Fibroblast of the aortic adventitia (primary cell): ENCODE measurements at regions not wholly inside any gene's neighbourhood (a gene's known extent, or its start where the extent isn't known, plus 50 kb on each side); places are given as distances from the start of the nearest gene placed in this dataset.
"Not testable (repeated sequence)": the region's sequence is repeated elsewhere in the genome, so short reads cannot be mapped to it uniquely, and the experiment has no call there.

Experiments used
- DNase-seq: peaks from one replicate; pipeline ENCODE4 v3.0.0-alpha.2; 2010; ENCODE audit warnings: low read depth
- H3K4me3 ChIP-seq: 2 replicates; pipeline ENCODE4 v1.5.1; 2011; ENCODE audit warnings: low read depth, mild to moderate bottlenecking, control low read depth, low read length, moderate library complexity
- TF ChIP-seq, protein P1 (sequence below): IDR thresholded peaks from 2 replicates; pipeline ENCODE4 v1.5.1; 2011; ENCODE audit warnings: mild to moderate bottlenecking, low read length, control low read depth, inconsistent platforms; ENCODE audit not compliant: insufficient read depth

DNA sequence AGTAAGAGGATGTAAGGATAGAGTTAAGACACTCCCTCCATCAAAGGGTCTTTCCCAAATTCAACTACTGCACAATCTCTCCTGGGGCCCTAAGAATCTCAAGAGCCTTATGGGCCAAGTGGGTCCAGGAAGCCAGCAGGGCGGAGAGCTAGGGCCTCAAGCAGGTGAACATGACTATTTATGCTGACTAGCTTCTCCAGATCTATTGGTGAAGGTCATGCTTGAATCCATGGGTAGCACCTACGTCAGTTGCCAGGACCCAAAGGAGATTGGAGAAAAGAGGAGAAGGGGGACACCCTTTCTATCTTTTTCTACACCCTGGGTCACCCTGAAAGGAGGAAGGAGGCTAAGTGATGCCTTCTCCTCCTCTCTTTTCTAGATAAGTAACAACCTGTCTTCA, 534.2 kb upstream of the MIS18BP1 start:
- DNase-seq = no peak
- TF ChIP-seq, protein P1, sequence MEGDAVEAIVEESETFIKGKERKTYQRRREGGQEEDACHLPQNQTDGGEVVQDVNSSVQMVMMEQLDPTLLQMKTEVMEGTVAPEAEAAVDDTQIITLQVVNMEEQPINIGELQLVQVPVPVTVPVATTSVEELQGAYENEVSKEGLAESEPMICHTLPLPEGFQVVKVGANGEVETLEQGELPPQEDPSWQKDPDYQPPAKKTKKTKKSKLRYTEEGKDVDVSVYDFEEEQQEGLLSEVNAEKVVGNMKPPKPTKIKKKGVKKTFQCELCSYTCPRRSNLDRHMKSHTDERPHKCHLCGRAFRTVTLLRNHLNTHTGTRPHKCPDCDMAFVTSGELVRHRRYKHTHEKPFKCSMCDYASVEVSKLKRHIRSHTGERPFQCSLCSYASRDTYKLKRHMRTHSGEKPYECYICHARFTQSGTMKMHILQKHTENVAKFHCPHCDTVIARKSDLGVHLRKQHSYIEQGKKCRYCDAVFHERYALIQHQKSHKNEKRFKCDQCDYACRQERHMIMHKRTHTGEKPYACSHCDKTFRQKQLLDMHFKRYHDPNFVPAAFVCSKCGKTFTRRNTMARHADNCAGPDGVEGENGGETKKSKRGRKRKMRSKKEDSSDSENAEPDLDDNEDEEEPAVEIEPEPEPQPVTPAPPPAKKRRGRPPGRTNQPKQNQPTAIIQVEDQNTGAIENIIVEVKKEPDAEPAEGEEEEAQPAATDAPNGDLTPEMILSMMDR = no peak
- no peak overlapping the region for H3K4me3 ChIP-seq

DNA sequence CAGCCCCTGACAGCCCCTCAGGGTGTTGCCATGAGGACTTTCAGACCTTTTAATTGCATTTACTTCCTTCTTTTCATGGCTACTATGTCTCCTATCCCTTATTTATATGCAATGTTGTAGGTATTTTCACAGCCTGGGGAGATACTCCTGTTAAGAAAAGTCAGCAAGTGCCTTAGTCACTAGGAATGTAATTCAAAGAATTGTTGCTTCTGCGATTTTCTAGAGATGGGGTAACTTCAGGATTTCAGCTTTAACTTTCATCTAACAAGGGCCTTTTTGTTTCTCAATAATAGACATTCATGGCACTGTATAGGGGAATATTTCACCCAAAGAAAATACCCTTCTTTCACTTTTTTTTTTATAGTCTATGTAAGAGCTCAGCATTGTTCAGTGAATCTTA, 533.3 kb upstream of the MIS18BP1 start:
- TF ChIP-seq, protein P1 = no peak
- no peak overlapping the region for H3K4me3 ChIP-seq
- no peak for DNase-seq

DNA sequence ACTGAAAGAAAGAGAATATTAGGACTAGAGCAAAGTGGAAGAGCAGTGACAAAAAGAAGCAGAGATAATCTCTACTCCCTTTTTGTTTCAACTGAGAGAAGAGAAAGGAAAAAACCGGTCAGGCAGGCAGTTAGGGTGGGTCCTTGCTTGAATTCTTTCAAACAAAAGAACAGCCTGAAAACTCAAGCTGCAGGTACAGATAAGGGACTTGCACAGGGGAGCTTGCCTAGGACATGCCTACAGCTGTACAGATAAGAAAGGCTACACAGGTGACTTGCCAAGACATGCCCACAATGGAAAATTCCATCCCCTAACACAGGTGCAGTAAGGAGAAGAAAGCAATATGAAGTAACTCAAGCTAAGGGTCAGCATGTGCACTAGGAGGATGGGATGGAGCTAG, 532.2 kb upstream of the MIS18BP1 start:
- no peak overlapping the region for H3K4me3 ChIP-seq
- TF ChIP-seq, protein P1 = no peak
- DNase-seq = no peak

DNA sequence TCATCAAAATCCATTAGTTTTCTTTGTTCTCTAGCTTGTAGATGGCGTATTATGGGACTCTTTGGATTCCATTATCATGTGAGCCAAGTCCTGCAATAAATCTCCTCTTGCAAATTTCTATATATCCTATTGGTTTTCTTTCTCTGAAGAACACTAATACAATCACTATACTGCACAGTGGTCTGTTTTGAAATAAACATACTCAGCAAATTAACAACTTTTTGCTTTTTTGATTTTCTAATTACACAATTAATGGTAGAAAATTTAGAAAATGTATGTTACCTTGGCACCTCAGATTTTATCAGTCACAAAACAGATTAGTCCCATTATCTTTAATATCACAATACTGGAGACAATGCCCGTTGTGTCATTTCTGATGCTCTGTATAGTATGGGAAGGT, 513.2 kb upstream of the MIS18BP1 start:
- DNase-seq = no peak
- no peak overlapping the region for H3K4me3 ChIP-seq
- TF ChIP-seq, protein P1 = no peak

DNA sequence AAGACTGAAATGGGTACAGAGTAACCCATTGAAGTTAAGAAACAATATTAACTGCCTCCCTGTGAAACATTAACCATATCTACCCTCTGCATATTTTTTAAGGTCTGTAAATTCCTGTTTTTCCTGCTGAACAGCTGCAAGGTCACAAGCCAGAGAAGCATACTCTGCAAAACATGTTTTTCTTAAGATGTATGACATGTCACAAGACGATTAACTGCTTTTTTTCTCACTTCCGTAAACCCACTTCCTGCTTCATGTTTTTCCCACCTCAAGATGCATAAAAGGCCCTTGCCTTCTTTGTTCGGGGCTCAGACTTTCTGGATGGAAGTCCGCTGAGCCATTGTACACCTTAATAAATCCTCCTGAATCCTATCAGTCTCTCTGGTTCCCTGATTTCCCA, 504.7 kb upstream of the MIS18BP1 start:
- DNase-seq = no peak

DNA sequence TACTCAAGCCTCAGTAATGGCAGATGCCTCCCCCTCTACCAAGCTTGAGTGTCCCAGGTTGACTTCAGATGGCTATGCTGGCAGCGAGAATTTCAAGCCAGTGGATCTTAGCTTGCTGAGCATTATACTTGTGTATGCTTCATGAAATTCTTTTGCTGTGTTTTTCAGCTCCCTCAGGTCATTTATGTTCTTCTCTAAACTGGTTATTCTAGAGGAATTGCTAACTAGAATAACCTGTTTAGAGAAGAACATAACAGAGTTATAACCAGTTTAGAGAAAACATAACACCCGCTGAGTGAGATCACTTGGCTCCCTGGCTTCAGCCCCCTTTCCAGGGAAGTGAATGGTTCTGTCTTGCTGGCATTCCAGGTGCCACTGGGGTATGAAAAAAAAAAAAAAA, 503.4 kb upstream of the MIS18BP1 start:
- not testable (repeated sequence) for DNase-seq, H3K4me3 ChIP-seq

More for the DNA sequence above, 504.7 kb upstream of the MIS18BP1 start:
- no peak overlapping the region for H3K4me3 ChIP-seq
- TF ChIP-seq, protein P1 = no peak

DNA sequence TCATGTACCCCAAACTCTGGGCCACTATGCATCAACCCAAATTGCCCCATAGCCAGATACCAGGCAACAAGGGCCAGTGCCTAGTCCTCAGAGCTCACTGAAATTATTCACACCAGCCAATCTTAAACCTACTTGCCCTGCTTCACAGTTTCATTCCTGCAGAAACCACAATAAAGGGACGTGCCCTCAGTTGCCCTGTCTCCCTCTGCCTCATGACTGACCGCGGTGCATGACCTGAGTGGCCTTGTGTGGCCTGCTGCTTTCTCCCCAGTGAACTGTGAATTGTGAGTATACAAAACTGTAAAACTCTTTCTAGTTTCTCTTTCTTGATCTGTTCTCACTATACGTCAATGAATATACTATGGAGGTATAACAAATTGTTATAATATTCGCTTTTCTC, 490.9 kb upstream of the MIS18BP1 start:
- no peak for DNase-seq
- no peak overlapping the region for H3K4me3 ChIP-seq
- TF ChIP-seq, protein P1 = no peak
